OCI-LY1 (cell line): ENCODE measurements at regions not wholly inside any gene's neighbourhood (a gene's known extent, or its start where the extent isn't known, plus 50 kb on each side); places are given as distances from the start of the nearest gene placed in this dataset.

Experiments
- H2AFZ ChIP-seq: fragments of 200-600 bp; sonication (generic), shearing (Covaris generic); 2 replicates; pipeline ENCODE4 v1.6.0; 2014; ENCODE audit warnings: antibody characterized with exemption, mild to moderate bottlenecking, low read length
- H3F3A ChIP-seq: fragments of 200-600 bp; sonication (generic), shearing (Covaris generic); 2 replicates; pipeline ENCODE4 v1.6.0; 2014; ENCODE audit warnings: mild to moderate bottlenecking, antibody characterized with exemption, low read length, moderate library complexity; ENCODE audit not compliant: insufficient read depth
- H3K27ac ChIP-seq: fragments of 200-600 bp; sonication (generic); 2 replicates; pipeline ENCODE4 v1.5.1; 2014; ENCODE audit warnings: low read length, mixed run types, mild to moderate bottlenecking, low read depth; ENCODE audit not compliant: poor library complexity, severe bottlenecking
- H3K27me3 ChIP-seq: fragments of 200-600 bp; sonication (generic); 2 replicates; pipeline ENCODE4 v1.6.0; 2014; ENCODE audit warnings: antibody characterized with exemption, mild to moderate bottlenecking, low read length, moderate library complexity; ENCODE audit not compliant: insufficient read depth
- H3K36me3 ChIP-seq: fragments of 200-600 bp; sonication (generic); 2 replicates; pipeline ENCODE4 v1.6.1; 2014; ENCODE audit warnings: mild to moderate bottlenecking, antibody characterized with exemption, low read length, moderate library complexity, mixed read lengths; ENCODE audit not compliant: insufficient read depth
- H3K4me1 ChIP-seq: fragments of 200-600 bp; sonication (generic); 2 replicates; pipeline ENCODE4 v1.5.1; 2014; ENCODE audit warnings: mild to moderate bottlenecking, low read length, moderate library complexity; ENCODE audit not compliant: insufficient read depth, severe bottlenecking
- H3K4me2 ChIP-seq: fragments of 200-600 bp; sonication (generic), shearing (Covaris generic); 2 replicates; pipeline ENCODE4 v1.6.1; 2014; ENCODE audit warnings: low read length
- H3K4me3 ChIP-seq: fragments of 200-600 bp; sonication (generic); 2 replicates; pipeline ENCODE4 v1.5.1; 2014; ENCODE audit warnings: low read length, low read depth, mild to moderate bottlenecking, mixed read lengths; ENCODE audit not compliant: poor library complexity, severe bottlenecking
- H3K79me2 ChIP-seq: fragments of 200-600 bp; shearing (Covaris generic); 2 replicates; pipeline ENCODE4 v1.6.1; 2016; ENCODE audit warnings: mixed run types, low read length, mixed read lengths; ENCODE audit not compliant: insufficient read depth
- H3K9ac ChIP-seq: fragments of 200-600 bp; sonication (generic), shearing (Covaris generic); 2 replicates; pipeline ENCODE4 v1.6.1; 2014; ENCODE audit warnings: mild to moderate bottlenecking, low read length, mixed read lengths
- H3K9me2 ChIP-seq: fragments of 200-600 bp; sonication (generic), shearing (Covaris generic); 2 replicates; pipeline ENCODE4 v1.6.1; 2014; ENCODE audit warnings: low read depth, mild to moderate bottlenecking, low read length, mixed read lengths
- H3K9me3 ChIP-seq: fragments of 200-600 bp; shearing (Covaris generic); 2 replicates; pipeline ENCODE4 v1.6.1; 2014; ENCODE audit warnings: low read length, mixed read lengths
- H4K20me1 ChIP-seq: fragments of 200-600 bp; sonication (generic), shearing (Covaris generic); 2 replicates; pipeline ENCODE4 v1.6.0; 2016; ENCODE audit warnings: mild to moderate bottlenecking, low read length; ENCODE audit not compliant: insufficient read depth
- EZH2 ChIP-seq: fragments of 200-600 bp; sonication (generic), shearing (Covaris generic); IDR thresholded peaks from 2 replicates; pipeline ENCODE4 v1.8.0; 2017; ENCODE audit warnings: borderline replicate concordance, mixed run types, mild to moderate bottlenecking, antibody characterized with exemption, low read length, moderate library complexity, mixed read lengths
- TF ChIP-seq, protein P1 (sequence below): fragments of 200-600 bp; sonication (generic), shearing (Covaris generic); IDR thresholded peaks from 2 replicates; pipeline ENCODE4 v1.5.1; 2017; ENCODE audit warnings: mild to moderate bottlenecking, antibody characterized with exemption, low read length, moderate library complexity, mixed read lengths

DNA sequence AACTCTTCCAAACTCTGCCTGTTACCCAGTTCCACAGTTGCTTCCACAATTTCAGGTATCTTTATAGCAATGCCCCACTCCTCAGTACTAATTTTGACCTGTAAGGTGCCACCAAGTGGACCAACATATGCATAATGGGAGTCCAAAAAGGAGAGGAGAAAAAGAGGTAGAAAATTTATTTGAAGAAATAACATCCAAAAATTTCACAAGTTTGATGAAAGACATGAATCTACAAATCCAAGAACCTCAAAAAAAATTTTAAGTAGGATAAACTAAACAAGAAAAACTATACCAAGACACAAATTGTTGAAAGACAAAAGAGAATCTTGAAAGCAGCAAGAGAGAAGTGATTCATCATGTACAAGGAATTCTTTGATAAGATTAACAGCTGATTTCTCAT, 79.8 kb downstream of the BARX1 start:
- no peaks in the 10 kb centered on the region for H3K9me2 ChIP-seq
- H3K36me3 ChIP-seq = no peaks in the 10 kb centered on the region
- no peaks in the 10 kb centered on the region for H3K27me3 ChIP-seq
- H3K9me3 ChIP-seq = peaks cover 15% of the 10 kb centered on the region; the same call in 1 of the 2 replicates
- H2AFZ ChIP-seq = no peak overlapping the region
- no peak overlapping the region for H3K9ac ChIP-seq
- H3F3A ChIP-seq = no peaks in the 10 kb centered on the region
- H3K4me2 ChIP-seq = no peak overlapping the region
- H3K79me2 ChIP-seq = no peaks in the 10 kb centered on the region
- H3K27ac ChIP-seq = no peak overlapping the region
- TF ChIP-seq EZH2 = no peak
- TF ChIP-seq, protein P1, sequence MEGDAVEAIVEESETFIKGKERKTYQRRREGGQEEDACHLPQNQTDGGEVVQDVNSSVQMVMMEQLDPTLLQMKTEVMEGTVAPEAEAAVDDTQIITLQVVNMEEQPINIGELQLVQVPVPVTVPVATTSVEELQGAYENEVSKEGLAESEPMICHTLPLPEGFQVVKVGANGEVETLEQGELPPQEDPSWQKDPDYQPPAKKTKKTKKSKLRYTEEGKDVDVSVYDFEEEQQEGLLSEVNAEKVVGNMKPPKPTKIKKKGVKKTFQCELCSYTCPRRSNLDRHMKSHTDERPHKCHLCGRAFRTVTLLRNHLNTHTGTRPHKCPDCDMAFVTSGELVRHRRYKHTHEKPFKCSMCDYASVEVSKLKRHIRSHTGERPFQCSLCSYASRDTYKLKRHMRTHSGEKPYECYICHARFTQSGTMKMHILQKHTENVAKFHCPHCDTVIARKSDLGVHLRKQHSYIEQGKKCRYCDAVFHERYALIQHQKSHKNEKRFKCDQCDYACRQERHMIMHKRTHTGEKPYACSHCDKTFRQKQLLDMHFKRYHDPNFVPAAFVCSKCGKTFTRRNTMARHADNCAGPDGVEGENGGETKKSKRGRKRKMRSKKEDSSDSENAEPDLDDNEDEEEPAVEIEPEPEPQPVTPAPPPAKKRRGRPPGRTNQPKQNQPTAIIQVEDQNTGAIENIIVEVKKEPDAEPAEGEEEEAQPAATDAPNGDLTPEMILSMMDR = no peak
- H4K20me1 ChIP-seq = no peaks in the 10 kb centered on the region
- no peak overlapping the region for H3K4me3 ChIP-seq
- no peaks in the 10 kb centered on the region for H3K4me1 ChIP-seq

DNA sequence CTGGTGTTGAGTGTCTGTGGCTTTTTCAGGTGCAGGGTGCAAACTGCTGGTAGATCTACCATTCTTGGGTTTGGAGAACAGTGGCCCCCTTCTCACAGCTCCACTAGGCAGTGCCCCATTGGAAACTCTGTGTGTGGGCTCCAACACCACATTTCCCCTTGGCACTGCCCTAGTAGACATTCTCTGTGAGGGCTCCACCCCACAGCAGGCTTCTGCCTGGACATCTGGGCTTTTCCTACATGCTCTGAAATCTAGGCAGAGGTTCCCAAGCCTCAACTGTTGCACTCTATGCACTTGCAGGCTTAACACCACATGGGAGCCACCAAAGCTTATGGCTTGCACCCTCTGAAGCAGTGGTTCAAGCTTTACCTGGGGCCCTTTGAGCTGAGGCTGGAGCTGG, 80.9 kb downstream of the BARX1 start:
- Histone ChIP-seq H3K9ac (no peak overlapping the region), H3K9me3 (peaks cover 15% of the 10 kb centered on the region; the same call in 1 of the 2 replicates), H3K4me2 (no peak overlapping the region), H3K36me3 (no peaks in the 10 kb centered on the region), H3K4me1 (no peaks in the 10 kb centered on the region), H2AFZ (no peak overlapping the region), H3K4me3 (no peak overlapping the region), H3K79me2 (no peaks in the 10 kb centered on the region), H3K9me2 (no peaks in the 10 kb centered on the region), H3K27ac (no peak overlapping the region), H3K27me3 (no peaks in the 10 kb centered on the region), H4K20me1 (no peaks in the 10 kb centered on the region), H3F3A (no peaks in the 10 kb centered on the region)
- no peak for TF ChIP-seq EZH2
- TF ChIP-seq, protein P1 = no peak

DNA sequence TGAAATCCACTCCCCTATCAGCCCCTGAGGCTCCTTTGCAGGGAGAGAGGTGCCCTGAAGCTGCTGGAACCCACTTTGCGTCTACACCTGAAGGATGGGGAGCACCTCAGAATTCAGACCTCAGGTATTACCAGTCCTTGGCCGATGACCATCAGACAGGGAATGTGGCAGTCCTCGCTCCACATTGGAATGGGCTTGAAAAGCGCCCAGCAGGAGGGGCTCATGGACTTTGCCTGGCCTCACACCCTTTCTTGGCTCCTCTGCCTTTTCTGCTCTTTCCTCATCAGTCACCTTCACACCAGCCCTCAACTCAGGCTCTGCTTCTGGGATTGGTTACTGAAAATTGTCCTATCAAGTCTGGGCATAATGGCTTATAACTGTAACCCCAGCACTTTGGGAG, 83.9 kb downstream of the BARX1 start:
- Histone ChIP-seq H3K9me2 (no peaks in the 10 kb centered on the region), H3K4me2 (no peak overlapping the region), H4K20me1 (no peaks in the 10 kb centered on the region), H3K79me2 (no peaks in the 10 kb centered on the region), H3K9me3 (peaks cover 15% of the 10 kb centered on the region; the same call in 1 of the 2 replicates), H3K9ac (no peak overlapping the region), H3K36me3 (no peaks in the 10 kb centered on the region), H3F3A (no peaks in the 10 kb centered on the region), H3K4me1 (no peaks in the 10 kb centered on the region), H3K27ac (no peak overlapping the region), H2AFZ (no peak overlapping the region), H3K27me3 (no peaks in the 10 kb centered on the region), H3K4me3 (no peak overlapping the region)
- TF ChIP-seq, protein P1 = no peak
- no peak for TF ChIP-seq EZH2
